SK-N-MC (cell line): ENCODE measurements at regions not wholly inside any gene's neighbourhood (a gene's known extent, or its start where the extent isn't known, plus 50 kb on each side); places are given as distances from the start of the nearest gene placed in this dataset.

Experiments
- EZH2 ChIP-seq: fragments of 200-600 bp; sonication (generic); IDR thresholded peaks from one replicate; pipeline ENCODE4 v1.6.1; 2017; ENCODE audit warnings: antibody characterized with exemption
- FOXP2 ChIP-seq: optimal IDR thresholded peaks from 2 replicates; pipeline ENCODE3; 2011; ENCODE audit warnings: mild to moderate bottlenecking, moderate library complexity; ENCODE audit not compliant: insufficient read depth; ENCODE audit errors: extremely low read length, control extremely low read depth
- POLR2AphosphoS5 ChIP-seq: IDR thresholded peaks from 2 replicates; pipeline ENCODE4 v1.6.1; 2012; ENCODE audit warnings: mild to moderate bottlenecking, low read depth, low read length, borderline replicate concordance

DNA sequence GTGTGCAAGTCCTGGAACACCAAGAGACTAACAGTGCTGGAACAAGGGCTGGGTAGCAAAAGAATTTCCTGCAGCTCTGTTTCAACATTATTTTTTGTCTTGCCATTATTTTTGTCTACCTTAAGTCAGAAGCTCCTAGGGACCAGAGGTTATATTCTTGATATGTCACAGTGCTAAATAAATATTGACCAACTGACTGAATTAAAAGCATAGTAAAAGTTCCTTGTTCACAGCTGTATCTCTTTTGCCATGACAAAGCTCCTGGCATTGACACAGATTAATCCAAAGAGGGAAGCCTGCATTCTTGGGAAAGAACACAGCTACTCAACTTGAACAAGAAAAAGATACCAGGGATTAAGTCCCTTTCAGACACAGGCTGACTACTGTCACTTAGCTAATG, 136.5 kb downstream of the SPTSSA start:
- TF ChIP-seq POLR2AphosphoS5 (no peak), EZH2 (no peak), FOXP2 (no peak)
